KMS-11 (cell line): ENCODE measurements at regions not wholly inside any gene's neighbourhood (a gene's known extent, or its start where the extent isn't known, plus 50 kb on each side); places are given as distances from the start of the nearest gene placed in this dataset.

ENCODE experiments used
- H2AFZ ChIP-seq: fragments of 200-600 bp; sonication (generic); 2 replicates; pipeline ENCODE4 v1.6.1; 2016; ENCODE audit warnings: antibody characterized with exemption, mixed run types, low read depth
- H3K27ac ChIP-seq: fragments of 200-600 bp; sonication (generic); 2 replicates; pipeline ENCODE4 v1.6.1; 2016; ENCODE audit warnings: mild to moderate bottlenecking, mixed run types
- H3K27me3 ChIP-seq: fragments of 200-600 bp; sonication (generic); 2 replicates; pipeline ENCODE4 v1.6.1; 2017; ENCODE audit warnings: mild to moderate bottlenecking, low read depth, mixed run types, moderate library complexity; ENCODE audit not compliant: insufficient read depth
- H3K36me3 ChIP-seq: fragments of 200-600 bp; sonication (generic); 2 replicates; pipeline ENCODE4 v1.6.1; 2017; ENCODE audit warnings: mild to moderate bottlenecking, mixed run types; ENCODE audit not compliant: insufficient read depth
- H3K4me1 ChIP-seq: fragments of 200-600 bp; sonication (generic); 2 replicates; pipeline ENCODE4 v1.6.1; 2016; ENCODE audit warnings: mild to moderate bottlenecking, low read depth, mixed run types; ENCODE audit not compliant: poor library complexity, severe bottlenecking
- H3K4me2 ChIP-seq: fragments of 200-600 bp; sonication (generic); 2 replicates; pipeline ENCODE4 v1.7.0; 2016; ENCODE audit warnings: mild to moderate bottlenecking, mixed run types
- H3K4me3 ChIP-seq: fragments of 200-600 bp; sonication (generic); IDR thresholded peaks from 2 replicates; pipeline ENCODE4 v1.6.1; 2017; ENCODE audit warnings: low read depth, low read length, mixed read lengths; ENCODE audit not compliant: insufficient read depth
- H3K79me2 ChIP-seq: fragments of 200-600 bp; sonication (generic); 2 replicates; pipeline ENCODE4 v1.6.1; 2016; ENCODE audit warnings: low read depth, mixed run types; ENCODE audit not compliant: insufficient read depth
- H3K9ac ChIP-seq: fragments of 200-600 bp; sonication (generic); 2 replicates; pipeline ENCODE4 v1.6.1; 2016; ENCODE audit warnings: mild to moderate bottlenecking, mixed run types
- H4K20me1 ChIP-seq: fragments of 200-600 bp; sonication (generic); 2 replicates; pipeline ENCODE4 v1.6.1; 2016; ENCODE audit warnings: mild to moderate bottlenecking, mixed run types; ENCODE audit not compliant: insufficient read depth
- TF ChIP-seq, protein P1 (sequence below): fragments of 200-600 bp; sonication (generic); conservative IDR thresholded peaks from 2 replicates; pipeline ENCODE4 v1.6.1; 2017; ENCODE audit warnings: low read depth, mild to moderate bottlenecking, antibody characterized with exemption, low read length, moderate library complexity, mixed read lengths

DNA sequence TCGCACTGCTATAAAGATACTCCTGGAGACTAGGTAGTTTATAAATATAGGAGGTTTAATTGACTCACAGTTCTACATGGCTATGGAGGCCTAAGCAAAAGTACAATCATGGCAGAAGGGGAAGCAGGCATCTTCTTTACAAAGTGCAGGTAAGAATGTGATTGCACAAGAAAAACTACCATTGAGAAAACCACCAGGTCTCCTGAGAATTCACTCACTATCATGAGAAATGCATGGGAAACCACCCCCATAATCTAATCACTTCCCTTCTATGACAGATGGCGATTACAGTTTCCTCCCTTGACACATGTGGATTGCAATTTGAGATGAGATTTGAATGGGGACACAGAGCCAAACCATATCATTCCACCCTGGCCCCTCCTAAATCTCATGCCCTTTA, 121.2 kb upstream of the ST8SIA4 start:
- TF ChIP-seq, protein P1, sequence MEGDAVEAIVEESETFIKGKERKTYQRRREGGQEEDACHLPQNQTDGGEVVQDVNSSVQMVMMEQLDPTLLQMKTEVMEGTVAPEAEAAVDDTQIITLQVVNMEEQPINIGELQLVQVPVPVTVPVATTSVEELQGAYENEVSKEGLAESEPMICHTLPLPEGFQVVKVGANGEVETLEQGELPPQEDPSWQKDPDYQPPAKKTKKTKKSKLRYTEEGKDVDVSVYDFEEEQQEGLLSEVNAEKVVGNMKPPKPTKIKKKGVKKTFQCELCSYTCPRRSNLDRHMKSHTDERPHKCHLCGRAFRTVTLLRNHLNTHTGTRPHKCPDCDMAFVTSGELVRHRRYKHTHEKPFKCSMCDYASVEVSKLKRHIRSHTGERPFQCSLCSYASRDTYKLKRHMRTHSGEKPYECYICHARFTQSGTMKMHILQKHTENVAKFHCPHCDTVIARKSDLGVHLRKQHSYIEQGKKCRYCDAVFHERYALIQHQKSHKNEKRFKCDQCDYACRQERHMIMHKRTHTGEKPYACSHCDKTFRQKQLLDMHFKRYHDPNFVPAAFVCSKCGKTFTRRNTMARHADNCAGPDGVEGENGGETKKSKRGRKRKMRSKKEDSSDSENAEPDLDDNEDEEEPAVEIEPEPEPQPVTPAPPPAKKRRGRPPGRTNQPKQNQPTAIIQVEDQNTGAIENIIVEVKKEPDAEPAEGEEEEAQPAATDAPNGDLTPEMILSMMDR, result no peak
- H3K27ac ChIP-seq, result no peak overlapping the region
- H3K4me1 ChIP-seq, result no peaks in the 10 kb centered on the region
- no peaks in the 10 kb centered on the region for H3K27me3 ChIP-seq
- no peaks in the 10 kb centered on the region for H3K36me3 ChIP-seq
- H4K20me1 ChIP-seq, result no peaks in the 10 kb centered on the region
- no peak overlapping the region for H2AFZ ChIP-seq
- H3K9ac ChIP-seq, result no peak overlapping the region
- no peaks in the 10 kb centered on the region for H3K79me2 ChIP-seq
- no peak overlapping the region for H3K4me3 ChIP-seq
- no peak overlapping the region for H3K4me2 ChIP-seq

DNA sequence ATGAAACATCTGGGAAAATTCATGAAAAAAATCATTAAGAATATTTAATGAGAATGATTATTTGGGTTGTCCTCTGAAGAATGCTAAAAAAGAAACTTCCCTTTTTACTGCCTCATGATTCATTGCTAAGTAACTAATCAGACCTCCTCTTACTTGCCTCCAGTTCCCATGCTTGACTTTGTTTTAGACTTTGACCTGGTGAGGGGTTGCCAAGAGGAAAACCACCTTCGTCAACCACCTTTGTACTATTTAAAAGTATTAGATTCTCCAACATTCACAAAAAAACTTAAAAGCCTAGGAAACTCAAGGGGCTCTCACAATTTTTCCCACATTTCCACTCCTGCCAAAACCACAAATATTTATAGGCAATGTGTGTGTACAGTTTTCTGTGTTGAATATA, 115.2 kb upstream of the ST8SIA4 start:
- TF ChIP-seq, protein P1, result no peak
- Histone ChIP-seq H3K4me3 (no peak overlapping the region), H3K79me2 (no peaks in the 10 kb centered on the region), H3K9ac (no peak overlapping the region), H3K4me1 (no peaks in the 10 kb centered on the region), H2AFZ (no peak overlapping the region), H3K27ac (no peak overlapping the region), H3K27me3 (no peaks in the 10 kb centered on the region), H3K4me2 (no peak overlapping the region), H3K36me3 (no peaks in the 10 kb centered on the region), H4K20me1 (no peaks in the 10 kb centered on the region)

DNA sequence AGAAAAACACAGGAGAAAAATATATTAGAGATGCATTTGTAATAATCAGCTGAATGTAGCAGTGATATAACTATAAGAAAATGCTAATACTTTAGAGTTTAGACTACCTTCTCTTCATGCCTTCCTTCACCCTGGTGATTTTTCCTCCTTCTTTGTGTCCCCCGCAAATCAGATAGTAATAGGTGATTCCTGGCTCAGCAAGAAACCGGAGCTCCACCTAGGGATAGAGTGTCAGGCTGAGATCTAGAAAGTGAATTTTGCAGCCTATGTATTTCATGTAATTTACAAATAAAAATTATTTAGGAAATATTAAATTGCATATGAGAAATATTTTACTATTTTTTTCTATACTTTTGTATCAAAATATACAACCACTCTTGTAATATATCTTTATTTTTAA, 109.8 kb upstream of the ST8SIA4 start:
- H3K36me3 ChIP-seq, result no peaks in the 10 kb centered on the region
- H3K4me2 ChIP-seq, result no peak overlapping the region
- H4K20me1 ChIP-seq, result no peaks in the 10 kb centered on the region
- no peaks in the 10 kb centered on the region for H3K4me1 ChIP-seq
- H2AFZ ChIP-seq, result no peak overlapping the region
- no peaks in the 10 kb centered on the region for H3K27me3 ChIP-seq
- no peak overlapping the region for H3K4me3 ChIP-seq
- TF ChIP-seq, protein P1, result no peak
- no peaks in the 10 kb centered on the region for H3K79me2 ChIP-seq
- no peak overlapping the region for H3K9ac ChIP-seq
- H3K27ac ChIP-seq, result no peak overlapping the region

DNA sequence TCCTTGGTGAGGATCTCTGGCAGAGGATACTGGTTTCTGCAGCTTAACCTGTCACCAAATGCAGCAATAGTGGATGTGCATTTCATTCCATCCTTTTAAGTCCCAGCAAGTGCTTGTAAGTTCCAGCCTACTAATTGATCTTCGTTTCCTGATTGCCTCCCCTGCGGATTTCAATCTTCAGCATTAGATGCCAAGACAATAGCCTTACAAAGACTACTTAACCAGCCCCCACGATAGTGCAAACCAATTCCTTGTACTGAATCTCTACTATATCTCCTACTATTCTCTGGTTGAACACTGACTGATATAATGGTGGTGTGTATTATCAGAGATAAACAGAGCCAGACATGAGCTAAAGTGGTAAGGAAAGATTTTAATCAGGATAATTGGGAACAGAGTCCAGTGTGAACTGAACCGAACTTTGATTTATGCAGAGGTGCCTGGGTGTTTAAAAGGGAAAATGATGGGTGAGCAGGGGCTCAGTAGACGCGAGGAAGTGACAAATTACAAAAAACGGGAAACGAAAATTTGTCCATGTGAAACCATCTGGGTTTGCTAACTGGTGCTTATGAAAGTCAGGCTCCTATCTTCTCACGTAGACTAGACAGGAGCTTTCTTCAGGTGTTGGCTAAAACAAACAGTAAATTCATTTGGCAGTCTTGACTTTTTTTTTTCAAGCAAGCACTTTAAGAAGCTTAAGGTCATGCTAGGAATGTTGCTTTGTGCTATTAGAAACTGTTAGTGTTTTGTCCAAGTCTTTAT, 106.9 kb upstream of the ST8SIA4 start:
- TF ChIP-seq, protein P1, result no peak
- no peak overlapping the region for H3K27ac ChIP-seq
- no peaks in the 10 kb centered on the region for H3K79me2 ChIP-seq
- no peak overlapping the region for H3K4me3 ChIP-seq
- no peak overlapping the region for H3K4me2 ChIP-seq
- no peaks in the 10 kb centered on the region for H4K20me1 ChIP-seq
- H3K27me3 ChIP-seq, result no peaks in the 10 kb centered on the region
- H2AFZ ChIP-seq, result no peak overlapping the region
- no peak overlapping the region for H3K9ac ChIP-seq
- no peaks in the 10 kb centered on the region for H3K4me1 ChIP-seq
- no peaks in the 10 kb centered on the region for H3K36me3 ChIP-seq
